ENCODE measurements at regions not wholly inside any gene's neighbourhood (a gene's known extent, or its start where the extent isn't known, plus 50 kb on each side); places are given as distances from the start of the nearest gene placed in this dataset.

DNA sequence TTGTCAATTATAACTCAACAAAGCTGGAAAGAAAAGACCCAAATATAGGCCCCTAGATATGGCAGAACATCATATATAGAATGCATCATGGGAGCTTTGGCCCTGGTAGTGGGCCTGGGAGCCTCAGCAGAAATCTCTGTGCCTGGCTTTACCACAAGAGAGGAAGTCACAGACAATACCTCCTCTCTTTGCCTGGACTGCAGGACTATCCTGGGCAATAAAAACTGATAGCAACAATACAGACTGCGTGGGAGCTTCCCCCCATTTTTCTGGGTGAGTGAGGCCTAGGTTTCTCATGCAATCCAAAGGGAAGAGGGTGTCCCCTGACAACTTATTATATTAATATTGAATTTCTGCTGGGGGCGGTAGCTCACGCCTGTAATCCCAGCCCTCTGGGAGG, 64.0 kb upstream of the NFKB1 start:
- H3K27me3 ChIP-seq (replicated peaks; ENCODE audit: control insufficient read depth, insufficient read depth, low read length) = no peaks in the 10 kb centered on the region
- no peak overlapping the region for H3K4me3 ChIP-seq (replicated peaks; ENCODE audit: low read depth, low read length)
- H3K36me3 ChIP-seq (ENCODE audit: control insufficient read depth, insufficient read depth, low read length) = no peaks in the 10 kb centered on the region
- no peak for DNase-seq (ENCODE audit: extremely low read depth, insufficient read length)
- TF ChIP-seq, protein P1, sequence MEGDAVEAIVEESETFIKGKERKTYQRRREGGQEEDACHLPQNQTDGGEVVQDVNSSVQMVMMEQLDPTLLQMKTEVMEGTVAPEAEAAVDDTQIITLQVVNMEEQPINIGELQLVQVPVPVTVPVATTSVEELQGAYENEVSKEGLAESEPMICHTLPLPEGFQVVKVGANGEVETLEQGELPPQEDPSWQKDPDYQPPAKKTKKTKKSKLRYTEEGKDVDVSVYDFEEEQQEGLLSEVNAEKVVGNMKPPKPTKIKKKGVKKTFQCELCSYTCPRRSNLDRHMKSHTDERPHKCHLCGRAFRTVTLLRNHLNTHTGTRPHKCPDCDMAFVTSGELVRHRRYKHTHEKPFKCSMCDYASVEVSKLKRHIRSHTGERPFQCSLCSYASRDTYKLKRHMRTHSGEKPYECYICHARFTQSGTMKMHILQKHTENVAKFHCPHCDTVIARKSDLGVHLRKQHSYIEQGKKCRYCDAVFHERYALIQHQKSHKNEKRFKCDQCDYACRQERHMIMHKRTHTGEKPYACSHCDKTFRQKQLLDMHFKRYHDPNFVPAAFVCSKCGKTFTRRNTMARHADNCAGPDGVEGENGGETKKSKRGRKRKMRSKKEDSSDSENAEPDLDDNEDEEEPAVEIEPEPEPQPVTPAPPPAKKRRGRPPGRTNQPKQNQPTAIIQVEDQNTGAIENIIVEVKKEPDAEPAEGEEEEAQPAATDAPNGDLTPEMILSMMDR (IDR thresholded peaks at IDR 0.05; ENCODE audit: insufficient read depth, low read length, poor library complexity, severe bottlenecking) = no peak

DNA sequence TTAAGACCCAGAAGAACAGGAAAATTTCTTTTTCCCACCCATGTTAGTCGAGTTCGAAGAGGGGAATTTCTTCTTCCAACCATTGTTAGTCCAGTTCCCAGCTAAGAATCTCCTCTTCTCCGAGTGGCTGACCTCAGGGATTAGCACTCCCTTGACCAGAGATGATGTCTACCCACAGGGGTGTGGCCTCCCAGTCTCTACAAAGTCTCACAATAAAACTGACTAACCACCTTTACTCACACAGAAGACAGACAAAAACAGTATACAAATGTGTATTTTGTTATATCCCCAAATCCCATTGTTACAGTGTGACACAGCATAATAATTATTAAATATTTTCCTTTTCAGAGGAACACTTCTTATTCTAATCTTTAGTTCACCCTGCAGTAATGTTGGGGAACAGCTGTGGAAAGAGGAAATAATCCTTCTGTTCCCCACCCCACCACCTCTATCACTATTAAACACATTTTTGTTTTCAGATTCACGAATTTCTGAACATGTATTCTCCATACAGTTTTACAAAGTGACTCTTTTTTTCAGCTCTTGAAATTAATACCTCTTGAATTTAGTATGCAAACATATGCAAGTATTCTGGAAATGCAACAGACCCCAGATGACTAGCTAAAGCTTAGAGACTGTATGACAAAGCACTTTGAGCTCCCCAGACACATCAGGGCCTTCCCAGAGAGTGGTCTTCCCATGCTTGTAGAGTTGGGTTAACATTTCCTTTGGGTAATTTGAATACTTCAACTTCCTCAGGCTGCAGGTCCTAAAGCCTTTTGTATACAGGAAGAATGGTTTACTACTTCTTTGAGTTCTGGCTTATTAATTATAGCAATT, 62.5 kb upstream of the NFKB1 start:
- DNase-seq (ENCODE audit: extremely low read depth, insufficient read length) = no peak
- H3K27me3 ChIP-seq (replicated peaks; ENCODE audit: control insufficient read depth, insufficient read depth, low read length) = no peaks in the 10 kb centered on the region
- no peaks in the 10 kb centered on the region for H3K36me3 ChIP-seq (ENCODE audit: control insufficient read depth, insufficient read depth, low read length)
- TF ChIP-seq, protein P1 (IDR thresholded peaks at IDR 0.05; ENCODE audit: insufficient read depth, low read length, poor library complexity, severe bottlenecking) = no peak
- no peak overlapping the region for H3K4me3 ChIP-seq (replicated peaks; ENCODE audit: low read depth, low read length)

GRCh38 chr4:102439236-102439614, 61.9 kb upstream of the NFKB1 start:
- no peak for DNase-seq (ENCODE audit: extremely low read depth, insufficient read length)
- H3K36me3 ChIP-seq (ENCODE audit: control insufficient read depth, insufficient read depth, low read length) = no peaks in the 10 kb centered on the region
- no peak overlapping the region for H3K4me3 ChIP-seq (replicated peaks; ENCODE audit: low read depth, low read length)
- no peaks in the 10 kb centered on the region for H3K27me3 ChIP-seq (replicated peaks; ENCODE audit: control insufficient read depth, insufficient read depth, low read length)
- TF ChIP-seq, protein P1 (IDR thresholded peaks at IDR 0.05; ENCODE audit: insufficient read depth, low read length, poor library complexity, severe bottlenecking) = no peak

- no peak for DNase-seq (ENCODE audit: extremely low read depth, insufficient read length)
- Histone ChIP-seq H3K4me3 (replicated peaks; ENCODE audit: low read depth, low read length) (no peak overlapping the region), H3K27me3 (replicated peaks; ENCODE audit: control insufficient read depth, insufficient read depth, low read length) (no peaks in the 10 kb centered on the region), H3K36me3 (ENCODE audit: control insufficient read depth, insufficient read depth, low read length) (no peaks in the 10 kb centered on the region)
- TF ChIP-seq, protein P1 (IDR thresholded peaks at IDR 0.05; ENCODE audit: insufficient read depth, low read length, poor library complexity, severe bottlenecking) = no peak
Measured at GRCh38 chr4:102439812-102440211, 61.3 kb upstream of the NFKB1 start.

DNA sequence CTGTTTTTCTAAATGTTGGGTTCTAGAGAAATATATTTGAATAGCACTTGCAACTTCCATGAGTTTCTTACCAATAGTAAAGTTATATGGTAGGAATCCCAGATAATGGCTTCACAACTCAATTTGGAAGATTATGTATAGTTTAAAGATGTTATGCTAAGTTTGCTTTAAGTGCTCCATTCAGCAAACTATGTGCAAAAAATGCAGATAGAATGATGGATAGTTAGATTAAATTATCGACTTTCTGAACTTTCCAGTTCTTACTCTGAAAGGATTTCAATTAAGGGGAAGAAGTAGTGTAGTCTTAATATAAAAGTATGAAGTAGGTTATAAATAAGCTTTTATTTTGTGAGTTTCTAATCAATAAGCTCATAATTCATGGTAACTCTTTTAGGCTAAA, 60.7 kb upstream of the NFKB1 start:
- Histone ChIP-seq H3K36me3 (ENCODE audit: control insufficient read depth, insufficient read depth, low read length) (no peaks in the 10 kb centered on the region), H3K27me3 (replicated peaks; ENCODE audit: control insufficient read depth, insufficient read depth, low read length) (no peaks in the 10 kb centered on the region), H3K4me3 (replicated peaks; ENCODE audit: low read depth, low read length) (no peak overlapping the region)
- DNase-seq (ENCODE audit: extremely low read depth, insufficient read length) = no peak
- TF ChIP-seq, protein P1 (IDR thresholded peaks at IDR 0.05; ENCODE audit: insufficient read depth, low read length, poor library complexity, severe bottlenecking) = no peak
